GM12891 (cell line): ENCODE measurements at regions not wholly inside any gene's neighbourhood (a gene's known extent, or its start where the extent isn't known, plus 50 kb on each side); places are given as distances from the start of the nearest gene placed in this dataset.

Experiments
- DNase-seq: peaks from one replicate; pipeline ENCODE4 v3.0.0; 2011; ENCODE audit warnings: low spot score; ENCODE audit not compliant: insufficient read length
- FAIRE-seq: peaks from 2 replicates; lab custom pipeline; 2011; peaks lifted over from hg19 to GRCh38; lab: Jason Lieb, UNC
- PAX5 ChIP-seq: IDR thresholded peaks from 2 replicates; pipeline ENCODE4 v1.6.1; 2011; ENCODE audit warnings: low read length, moderate library complexity, mild to moderate bottlenecking; ENCODE audit not compliant: insufficient read depth, severe bottlenecking
- POLR2A ChIP-seq: IDR thresholded peaks from 2 replicates; pipeline ENCODE4 v1.6.1; 2011; ENCODE audit warnings: low read depth, low read length, control low read depth
- POLR2AphosphoS5 ChIP-seq: IDR thresholded peaks from 2 replicates; pipeline ENCODE4 v1.6.1; 2011; ENCODE audit warnings: low read depth, low read length, control low read depth
- POU2F2 ChIP-seq: IDR thresholded peaks from 2 replicates; pipeline ENCODE4 v1.6.1; 2011; ENCODE audit warnings: low read depth, mild to moderate bottlenecking, control low read depth, low read length, moderate library complexity
- SPI1 ChIP-seq: IDR thresholded peaks from 2 replicates; pipeline ENCODE4 v1.6.1; 2011; ENCODE audit warnings: low read depth, low read length, control low read depth
- TAF1 ChIP-seq: IDR thresholded peaks from 2 replicates; pipeline ENCODE4 v1.6.1; 2011; ENCODE audit warnings: low read depth, low read length, control low read depth

DNA sequence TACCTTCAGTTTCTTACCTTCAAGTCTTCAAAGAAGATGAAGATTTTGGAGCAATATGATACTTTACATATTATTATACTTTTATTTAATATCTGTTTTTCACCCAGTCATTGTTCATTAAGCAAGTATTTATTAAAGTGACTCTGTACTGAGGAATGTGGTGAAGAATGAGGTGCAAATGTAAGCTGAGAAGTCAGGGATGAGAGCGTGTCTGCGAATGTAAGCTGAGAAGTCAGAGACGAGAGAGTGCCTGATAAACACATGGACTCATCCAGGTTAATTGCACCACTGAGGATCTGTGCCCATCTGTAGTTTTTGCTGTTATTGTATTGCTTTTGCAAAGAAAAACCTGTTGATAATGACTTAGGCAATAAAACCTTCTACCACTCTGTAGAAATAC is 211.9 kb upstream of the FAR2 start:
- no peak for DNase-seq
- no peak for TF ChIP-seq PAX5
- no peak for TF ChIP-seq TAF1
- TF ChIP-seq POU2F2, result no peak
- TF ChIP-seq SPI1, result no peak
- no peak for TF ChIP-seq POLR2A
- no peak for TF ChIP-seq POLR2AphosphoS5
- FAIRE-seq, result no peak

GRCh38 chr12:28938056-28938455 is 211.0 kb upstream of the FAR2 start:
- FAIRE-seq (no peak), DNase-seq (no peak)
- no peak for TF ChIP-seq POLR2AphosphoS5

DNA sequence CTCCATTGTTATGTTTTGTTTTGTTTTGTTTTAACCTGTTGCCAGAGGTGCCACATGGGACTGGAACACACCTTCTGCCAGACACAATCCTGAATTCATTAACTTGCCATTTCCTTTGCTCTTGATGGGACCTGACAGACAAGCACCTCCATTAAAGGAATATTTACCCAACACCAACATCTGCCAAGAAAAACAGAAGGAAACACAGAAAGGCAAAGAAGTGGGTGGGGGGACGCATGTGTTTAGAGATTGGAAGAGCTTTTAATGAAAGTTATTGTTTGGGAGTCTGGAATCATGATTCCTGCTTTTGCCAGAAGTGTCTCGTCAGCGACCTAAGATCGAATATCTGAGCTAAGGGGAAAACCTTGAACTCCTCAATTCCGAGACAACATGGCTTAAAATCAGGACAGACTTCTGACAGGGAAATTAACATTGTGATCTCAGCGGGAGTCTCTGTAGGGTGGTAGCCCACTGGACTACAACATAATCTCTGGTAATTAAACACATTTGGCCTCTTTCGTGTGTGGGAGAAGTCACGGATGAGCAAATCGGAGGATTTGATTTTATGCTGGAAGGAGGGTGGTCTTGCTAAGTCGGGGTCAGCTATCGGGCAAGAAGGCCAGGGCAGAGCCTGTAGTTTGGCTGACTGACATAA is 210.4 kb upstream of the FAR2 start:
- TF ChIP-seq POLR2AphosphoS5 (no peak), TAF1 (no peak), POLR2A (no peak), SPI1 (no peak), PAX5 (no peak), POU2F2 (no peak)
- FAIRE-seq, result no peak
- no peak for DNase-seq

GRCh38 chr12:28939427-28939826 is 209.7 kb upstream of the FAR2 start:
- FAIRE-seq, result no peak
- DNase-seq, result no peak
- TF ChIP-seq TAF1, result no peak
- no peak for TF ChIP-seq POLR2A
- TF ChIP-seq POLR2AphosphoS5, result no peak
- no peak for TF ChIP-seq POU2F2
- TF ChIP-seq SPI1, result no peak
- TF ChIP-seq PAX5, result no peak

DNA sequence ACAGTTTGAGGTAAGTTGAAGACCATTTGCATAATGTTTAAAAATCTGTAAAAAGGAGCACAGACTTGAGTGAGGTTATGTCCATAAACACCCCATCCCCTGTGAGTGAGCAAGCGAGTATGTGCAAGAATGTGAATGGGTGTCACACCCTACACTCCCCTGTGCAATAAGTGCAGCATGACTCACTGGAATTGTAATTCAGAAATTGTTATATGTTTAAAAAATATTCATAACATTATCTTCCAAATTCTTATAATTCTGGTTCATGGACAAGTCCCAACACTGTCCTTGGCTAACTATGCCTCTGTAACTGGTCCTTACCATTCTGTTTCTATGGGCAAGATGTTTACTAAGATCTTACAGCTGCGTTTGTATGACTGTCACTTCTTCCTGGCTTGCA is 207.8 kb upstream of the FAR2 start:
- DNase-seq (no peak), FAIRE-seq (no peak)
- TF ChIP-seq POLR2AphosphoS5 (no peak), TAF1 (no peak), SPI1 (no peak), POU2F2 (no peak), POLR2A (no peak), PAX5 (no peak)

- no peak for DNase-seq
- TF ChIP-seq PAX5, result no peak
- no peak for TF ChIP-seq SPI1
- no peak for TF ChIP-seq POLR2A
- no peak for TF ChIP-seq POU2F2
- TF ChIP-seq TAF1, result no peak
- TF ChIP-seq POLR2AphosphoS5, result no peak
- FAIRE-seq, result no peak
Observed at GRCh38 chr12:28946361-28946760, 202.7 kb upstream of the FAR2 start.

- DNase-seq (no peak), FAIRE-seq (no peak)
- TF ChIP-seq SPI1, result no peak
- no peak for TF ChIP-seq POU2F2
- no peak for TF ChIP-seq TAF1
- TF ChIP-seq POLR2A, result no peak
- TF ChIP-seq POLR2AphosphoS5, result no peak
- TF ChIP-seq PAX5, result no peak
Observed at GRCh38 chr12:28948685-28949084, 200.4 kb upstream of the FAR2 start.

- FAIRE-seq, result no peak
- no peak for DNase-seq
- TF ChIP-seq PAX5 (no peak), POLR2A (no peak), TAF1 (no peak), POLR2AphosphoS5 (no peak), SPI1 (no peak), POU2F2 (no peak)
Observed at GRCh38 chr12:28949184-28949583, 199.9 kb upstream of the FAR2 start.

- DNase-seq (no peak), FAIRE-seq (no peak)
- TF ChIP-seq POLR2A, result no peak
- no peak for TF ChIP-seq POLR2AphosphoS5
- no peak for TF ChIP-seq POU2F2
- TF ChIP-seq PAX5, result no peak
- TF ChIP-seq TAF1, result no peak
- no peak for TF ChIP-seq SPI1
Observed at GRCh38 chr12:28950049-28950448, 199.0 kb upstream of the FAR2 start.

GRCh38 chr12:28951935-28952334 is 197.1 kb upstream of the FAR2 start:
- DNase-seq, result no peak
- no peak for FAIRE-seq
- TF ChIP-seq POLR2AphosphoS5 (no peak), SPI1 (no peak), PAX5 (no peak), POLR2A (no peak), POU2F2 (no peak), TAF1 (no peak)

DNA sequence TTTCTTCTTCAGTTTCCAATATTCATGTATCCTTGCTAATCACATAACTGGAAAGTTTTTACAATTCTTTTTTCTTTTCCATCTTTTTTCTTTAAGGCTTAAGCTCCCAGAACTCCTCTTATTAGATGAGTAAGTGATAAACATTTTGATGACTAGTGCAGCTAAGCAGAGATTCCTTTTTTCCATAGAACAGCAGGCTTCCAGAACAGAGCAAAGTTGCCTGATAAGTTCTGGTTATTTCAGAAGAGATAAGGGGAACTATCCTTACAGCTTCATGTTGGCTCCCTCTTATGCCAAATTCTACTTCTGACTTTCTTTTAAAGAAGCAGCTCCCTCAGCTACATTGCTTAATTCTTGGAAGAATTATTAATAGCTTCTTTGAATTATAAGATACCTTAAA is 194.7 kb upstream of the FAR2 start:
- no peak for TF ChIP-seq POLR2AphosphoS5
- no peak for TF ChIP-seq POLR2A
- no peak for TF ChIP-seq POU2F2
- DNase-seq (no peak), FAIRE-seq (no peak)
